Panc1 (cell line): ENCODE measurements at regions not wholly inside any gene's neighbourhood (a gene's known extent, or its start where the extent isn't known, plus 50 kb on each side); places are given as distances from the start of the nearest gene placed in this dataset.

Experiments used
- ATAC-seq: fragments of 200-7000 bp; cut with Tn5 transposase; 2 replicates; pipeline ENCODE4 v1.9.1; 2020; ENCODE audit warnings: mild to moderate bottlenecking, moderate library complexity
- BruUV-seq: library from RNA; stranded (reverse); fragments of 400-500 nt; replicated peaks from 2 replicates; lab custom pipeline; 2021; lab: Mats Ljungman, UMichigan
- CTCF ChIA-PET: fragments of 300-600 bp; sonication (Branson Sonifier 250); formaldehyde crosslinking; loops from one replicate; lab custom pipeline; 2022; ENCODE audit warnings: antibody characterized with exemption; lab: Charles Lee
- POLR2A ChIA-PET: fragments of 300-600 bp; sonication (Branson Sonifier 250); formaldehyde crosslinking; loops from one replicate; lab custom pipeline; 2022; ENCODE audit warnings: antibody characterized with exemption; lab: Charles Lee
- DNase-seq: peaks from one replicate; pipeline ENCODE4 v3.0.0-alpha.2; 2010; ENCODE audit warnings: low read depth, low spot score
- H3K27ac ChIP-seq: 2 replicates; pipeline ENCODE4 v1.5.1; 2011; ENCODE audit warnings: mild to moderate bottlenecking, low read length, inconsistent platforms
- H3K27me3 ChIP-seq: fragments of 200-500 bp; sonication (Bioruptor generic); 2 replicates; pipeline ENCODE4 v1.6.0; 2014; ENCODE audit warnings: low read length, inconsistent platforms; ENCODE audit not compliant: control insufficient read depth, insufficient read depth
- H3K36me3 ChIP-seq: fragments of 200-500 bp; sonication (Bioruptor generic); 2 replicates; pipeline ENCODE4 v1.5.1; 2014; ENCODE audit warnings: inconsistent platforms, mild to moderate bottlenecking, low read length, moderate library complexity; ENCODE audit not compliant: control insufficient read depth, insufficient read depth
- H3K4me1 ChIP-seq: 2 replicates; pipeline ENCODE4 v1.5.1; 2011; ENCODE audit warnings: inconsistent platforms, mild to moderate bottlenecking, low read length, moderate library complexity; ENCODE audit not compliant: control insufficient read depth, insufficient read depth
- H3K4me3 ChIP-seq, 2 experiments: 2 replicates each; pipeline ENCODE4 v1.5.1; 2011 to 2012; ENCODE audit warnings: low read depth in 2 of 2, low read length in 2 of 2, mild to moderate bottlenecking in 2 of 2, inconsistent platforms in 1 of 2, moderate library complexity in 1 of 2
- H3K9me3 ChIP-seq: fragments of 200-500 bp; sonication (Bioruptor generic); 2 replicates; pipeline ENCODE4 v1.5.1; 2014; ENCODE audit warnings: low read depth, mild to moderate bottlenecking, inconsistent platforms, low read length, moderate library complexity; ENCODE audit not compliant: control insufficient read depth, insufficient read depth
- POLR2AphosphoS5 ChIP-seq: IDR thresholded peaks from 2 replicates; pipeline ENCODE4 v1.6.1; 2012; ENCODE audit warnings: mild to moderate bottlenecking, low read depth, low read length, moderate library complexity
- SIN3A ChIP-seq: IDR thresholded peaks from 2 replicates; pipeline ENCODE4 v1.6.1; 2012; ENCODE audit warnings: low read depth, mild to moderate bottlenecking, low read length, moderate library complexity, borderline replicate concordance; ENCODE audit not compliant: insufficient read depth
- TCF7L2 ChIP-seq: IDR thresholded peaks from 2 replicates; pipeline ENCODE4 v1.6.1; 2011; ENCODE audit warnings: mild to moderate bottlenecking, low read depth, low read length, inconsistent platforms
- in situ Hi-C: cut with HindIII; loops from 2 replicates; pipeline ENCODE4 v1.10.0; 2016; ENCODE audit warnings: low sequenced_read_pairs, low pct_unique_long_range_greater_than_20kb
- intact Hi-C: fragments of 100-400 bp; cut with micrococcal nuclease; formaldehyde crosslinking; loops from one replicate; pipeline ENCODE4 v1.10.0; 2022; ENCODE audit not compliant: unreplicated experiment
- TF ChIP-seq, protein P1 (sequence below): fragments of 450-650 bp; IDR thresholded peaks from 2 replicates; pipeline ENCODE4 v1.5.1; 2017; ENCODE audit warnings: mild to moderate bottlenecking
- TF ChIP-seq, protein P2 (sequence below), 2 experiments: IDR thresholded peaks; 2 replicates each; pipeline ENCODE4 v1.6.1; 2011 to 2012; ENCODE audit warnings: low read depth in 2 of 2, control low read depth in 1 of 2, low read length in 1 of 2, mild to moderate bottlenecking in 1 of 2, moderate library complexity in 1 of 2; ENCODE audit not compliant: insufficient read depth in 1 of 2

DNA sequence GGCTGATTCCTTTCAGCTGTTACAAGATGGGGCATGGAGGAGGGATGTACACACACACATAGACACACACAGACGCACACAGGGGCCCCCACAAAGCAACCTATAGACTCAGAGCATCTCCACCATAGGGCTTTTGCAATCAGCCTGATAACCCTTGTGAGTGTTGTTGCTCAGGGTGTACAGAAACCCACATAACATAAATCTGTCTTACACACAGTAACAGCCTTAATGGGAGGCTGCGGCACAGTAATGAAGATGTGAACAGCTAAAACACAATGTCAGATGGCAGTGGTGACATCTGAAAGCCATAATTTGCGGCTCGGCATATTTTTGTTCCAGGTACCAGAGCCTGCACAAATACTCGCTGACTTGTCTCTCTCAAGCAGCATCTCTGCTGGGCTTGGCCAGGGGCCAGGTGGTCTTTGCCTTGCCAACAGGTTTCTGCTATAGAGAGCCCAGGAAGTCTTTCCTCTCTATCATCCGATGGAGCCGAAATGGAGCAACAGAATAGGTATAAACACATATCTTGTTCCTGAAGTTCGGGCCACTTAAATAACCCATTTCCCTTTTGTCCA, 357.2 kb upstream of the GATB start:
- H3K27ac ChIP-seq: no peak overlapping the region
- TF ChIP-seq POLR2AphosphoS5: no peak
- no peak for TF ChIP-seq TCF7L2
- no peak for TF ChIP-seq SIN3A
- TF ChIP-seq, protein P1, sequence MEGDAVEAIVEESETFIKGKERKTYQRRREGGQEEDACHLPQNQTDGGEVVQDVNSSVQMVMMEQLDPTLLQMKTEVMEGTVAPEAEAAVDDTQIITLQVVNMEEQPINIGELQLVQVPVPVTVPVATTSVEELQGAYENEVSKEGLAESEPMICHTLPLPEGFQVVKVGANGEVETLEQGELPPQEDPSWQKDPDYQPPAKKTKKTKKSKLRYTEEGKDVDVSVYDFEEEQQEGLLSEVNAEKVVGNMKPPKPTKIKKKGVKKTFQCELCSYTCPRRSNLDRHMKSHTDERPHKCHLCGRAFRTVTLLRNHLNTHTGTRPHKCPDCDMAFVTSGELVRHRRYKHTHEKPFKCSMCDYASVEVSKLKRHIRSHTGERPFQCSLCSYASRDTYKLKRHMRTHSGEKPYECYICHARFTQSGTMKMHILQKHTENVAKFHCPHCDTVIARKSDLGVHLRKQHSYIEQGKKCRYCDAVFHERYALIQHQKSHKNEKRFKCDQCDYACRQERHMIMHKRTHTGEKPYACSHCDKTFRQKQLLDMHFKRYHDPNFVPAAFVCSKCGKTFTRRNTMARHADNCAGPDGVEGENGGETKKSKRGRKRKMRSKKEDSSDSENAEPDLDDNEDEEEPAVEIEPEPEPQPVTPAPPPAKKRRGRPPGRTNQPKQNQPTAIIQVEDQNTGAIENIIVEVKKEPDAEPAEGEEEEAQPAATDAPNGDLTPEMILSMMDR: no peak
- TF ChIP-seq, protein P2, sequence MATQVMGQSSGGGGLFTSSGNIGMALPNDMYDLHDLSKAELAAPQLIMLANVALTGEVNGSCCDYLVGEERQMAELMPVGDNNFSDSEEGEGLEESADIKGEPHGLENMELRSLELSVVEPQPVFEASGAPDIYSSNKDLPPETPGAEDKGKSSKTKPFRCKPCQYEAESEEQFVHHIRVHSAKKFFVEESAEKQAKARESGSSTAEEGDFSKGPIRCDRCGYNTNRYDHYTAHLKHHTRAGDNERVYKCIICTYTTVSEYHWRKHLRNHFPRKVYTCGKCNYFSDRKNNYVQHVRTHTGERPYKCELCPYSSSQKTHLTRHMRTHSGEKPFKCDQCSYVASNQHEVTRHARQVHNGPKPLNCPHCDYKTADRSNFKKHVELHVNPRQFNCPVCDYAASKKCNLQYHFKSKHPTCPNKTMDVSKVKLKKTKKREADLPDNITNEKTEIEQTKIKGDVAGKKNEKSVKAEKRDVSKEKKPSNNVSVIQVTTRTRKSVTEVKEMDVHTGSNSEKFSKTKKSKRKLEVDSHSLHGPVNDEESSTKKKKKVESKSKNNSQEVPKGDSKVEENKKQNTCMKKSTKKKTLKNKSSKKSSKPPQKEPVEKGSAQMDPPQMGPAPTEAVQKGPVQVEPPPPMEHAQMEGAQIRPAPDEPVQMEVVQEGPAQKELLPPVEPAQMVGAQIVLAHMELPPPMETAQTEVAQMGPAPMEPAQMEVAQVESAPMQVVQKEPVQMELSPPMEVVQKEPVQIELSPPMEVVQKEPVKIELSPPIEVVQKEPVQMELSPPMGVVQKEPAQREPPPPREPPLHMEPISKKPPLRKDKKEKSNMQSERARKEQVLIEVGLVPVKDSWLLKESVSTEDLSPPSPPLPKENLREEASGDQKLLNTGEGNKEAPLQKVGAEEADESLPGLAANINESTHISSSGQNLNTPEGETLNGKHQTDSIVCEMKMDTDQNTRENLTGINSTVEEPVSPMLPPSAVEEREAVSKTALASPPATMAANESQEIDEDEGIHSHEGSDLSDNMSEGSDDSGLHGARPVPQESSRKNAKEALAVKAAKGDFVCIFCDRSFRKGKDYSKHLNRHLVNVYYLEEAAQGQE (IDR thresholded peaks at IDR 0.05; ENCODE audit: insufficient read depth in 1 of 2, low read depth in 2 of 2, low read length in 1 of 2): no peak
- no peaks in the 10 kb centered on the region for H3K36me3 ChIP-seq
- ATAC-seq (no peak), DNase-seq (no peak)
- H3K4me1 ChIP-seq: no peaks in the 10 kb centered on the region
- intact Hi-C loops: no loop called here
- no peaks in the 10 kb centered on the region for H3K9me3 ChIP-seq
- H3K4me3 ChIP-seq: no peak overlapping the region
- CTCF ChIA-PET: no interaction called here
- BruUV-seq: no TSS peak
- in situ Hi-C loops: no loop called here
- no peaks in the 10 kb centered on the region for H3K27me3 ChIP-seq
- POLR2A ChIA-PET: no interaction called here

DNA sequence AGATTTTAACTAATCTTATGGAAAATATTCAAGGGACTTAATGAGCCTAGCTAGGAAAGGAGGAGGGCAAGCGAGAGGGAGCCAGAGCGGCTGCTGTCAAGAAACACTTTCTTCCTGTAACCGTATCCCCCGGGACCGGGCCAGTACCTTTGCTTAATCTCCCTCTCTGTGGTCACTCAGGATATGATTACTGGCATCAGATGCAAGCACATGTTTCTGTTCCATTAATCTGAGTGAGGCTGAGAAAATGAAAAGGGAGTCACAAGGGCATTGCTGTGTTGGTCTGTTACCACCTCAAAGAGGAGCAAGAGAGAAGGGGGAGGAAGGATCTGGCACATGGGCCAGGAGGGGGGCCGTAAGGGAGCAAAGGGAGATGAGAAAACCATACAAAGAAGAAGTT, 356.7 kb upstream of the GATB start:
- DNase-seq (no peak), ATAC-seq (no peak)
- intact Hi-C loops (no loop called here), in situ Hi-C loops (no loop called here)
- CTCF ChIA-PET: no interaction called here
- TF ChIP-seq, protein P1: no peak
- TF ChIP-seq, protein P2 (IDR thresholded peaks at IDR 0.05; ENCODE audit: insufficient read depth in 1 of 2, low read depth in 2 of 2, low read length in 1 of 2): no peak
- TF ChIP-seq POLR2AphosphoS5 (no peak), SIN3A (no peak), TCF7L2 (no peak)
- no TSS peak for BruUV-seq
- Histone ChIP-seq H3K9me3 (no peaks in the 10 kb centered on the region), H3K4me1 (no peaks in the 10 kb centered on the region), H3K27me3 (no peaks in the 10 kb centered on the region), H3K4me3 (no peak overlapping the region), H3K36me3 (no peaks in the 10 kb centered on the region), H3K27ac (no peak overlapping the region)
- POLR2A ChIA-PET: no interaction called here
